ENCODE measurements at regions not wholly inside any gene's neighbourhood (a gene's known extent, or its start where the extent isn't known, plus 50 kb on each side); places are given as distances from the start of the nearest gene placed in this dataset.

- TF ChIP-seq TAF1 (IDR thresholded peaks at IDR 0.05; ENCODE audit: borderline replicate concordance, low read depth, low read length): no peak
- TF ChIP-seq POLR2A (IDR thresholded peaks at IDR 0.05; ENCODE audit: low read depth, low read length): no peak
- TF ChIP-seq POLR2AphosphoS5 (IDR thresholded peaks at IDR 0.05; ENCODE audit: low read depth, low read length): no peak
Measured at GRCh38 chr10:8911032-8911431, 856.5 kb downstream of the GATA3 start.
